NOMO-1 treated with DMSO at 0.1 percent for 48 hours (cell line): ENCODE measurements at regions not wholly inside any gene's neighbourhood (a gene's known extent, or its start where the extent isn't known, plus 50 kb on each side); places are given as distances from the start of the nearest gene placed in this dataset.
"Not testable (repeated sequence)": the region's sequence is repeated elsewhere in the genome, so short reads cannot be mapped to it uniquely, and the experiment has no call there.

Source experiments
- DNase-seq: peaks from one replicate; lab custom pipeline; 2025; ENCODE audit not compliant: unreplicated experiment; lab: John Stamatoyannopoulos, UW

DNA sequence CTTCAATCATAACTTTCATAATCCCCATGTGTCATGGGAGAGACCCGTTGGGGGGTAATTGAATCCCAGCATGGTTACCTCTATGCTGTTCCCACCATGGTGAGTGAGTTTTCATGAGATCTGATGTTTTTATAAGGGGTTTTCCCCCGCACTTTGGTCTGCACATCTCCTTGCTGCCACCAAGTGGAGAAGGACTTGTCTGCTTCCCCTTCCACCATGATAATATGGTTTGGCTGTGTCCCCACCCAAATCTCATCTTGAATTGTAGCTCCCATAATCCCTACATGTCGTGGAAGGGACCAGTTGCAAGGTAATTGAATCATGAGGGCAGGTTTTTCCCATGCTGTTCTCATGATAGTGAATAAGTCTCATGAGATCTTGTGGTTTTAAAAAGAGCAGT, 524.9 kb downstream of the SLITRK5 start:
- no peak for DNase-seq

DNA sequence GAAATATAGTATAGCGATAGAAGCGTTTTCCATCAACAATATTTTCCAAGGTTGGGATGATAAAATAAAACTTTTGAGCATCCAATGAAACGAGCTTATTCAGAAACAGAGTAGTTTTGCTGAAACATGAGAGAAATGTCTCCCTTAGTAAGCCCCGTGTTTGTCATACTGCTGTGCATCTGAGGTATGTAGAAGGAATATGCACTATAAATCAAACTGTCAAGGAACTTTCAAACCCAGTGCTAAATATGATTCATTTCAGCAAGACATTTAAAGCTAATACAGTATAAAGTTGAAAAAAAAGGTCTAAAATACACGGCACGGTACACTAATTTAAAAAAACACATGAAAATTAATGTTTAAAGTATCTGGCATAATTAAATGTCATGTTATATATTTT, 546.2 kb downstream of the SLITRK5 start:
- DNase-seq = no peak

DNA sequence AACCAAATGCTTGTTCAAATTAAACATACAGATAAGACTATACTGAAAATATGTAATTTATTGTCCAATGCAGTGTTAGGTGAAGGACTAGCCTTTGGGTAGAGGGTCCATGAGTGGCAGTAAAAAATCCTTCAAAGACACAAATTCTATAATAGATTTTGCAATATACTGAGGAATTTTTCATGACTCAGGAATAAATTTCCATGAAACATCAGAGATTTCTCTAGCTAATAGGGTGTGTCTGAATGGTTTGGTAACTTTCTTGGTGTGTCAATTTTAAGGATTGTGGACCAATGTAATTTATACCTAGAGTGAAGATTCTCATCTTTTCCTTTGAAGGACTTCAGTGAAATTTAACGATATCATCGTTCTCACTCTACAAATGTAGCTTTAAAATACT, 546.7 kb downstream of the SLITRK5 start:
- DNase-seq = no peak

DNA sequence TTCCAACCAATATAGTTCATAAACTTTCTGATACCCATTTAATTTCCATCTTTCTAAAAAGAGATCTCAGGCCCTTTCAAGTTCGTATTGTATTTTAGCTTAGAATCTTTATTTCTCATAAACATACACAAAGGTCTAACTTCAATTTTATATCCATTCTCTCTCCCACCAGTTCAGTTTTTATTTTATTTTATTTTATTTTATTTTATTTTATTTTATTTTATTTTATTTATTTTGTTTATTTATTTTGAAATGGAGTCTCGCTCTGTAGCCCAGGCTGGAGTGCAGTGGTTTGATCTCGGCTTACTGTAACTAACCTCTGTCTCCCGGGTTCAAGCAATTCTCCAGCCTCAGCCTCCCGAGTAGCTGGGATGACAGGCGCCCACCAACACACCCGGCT, 552.8 kb downstream of the SLITRK5 start:
- DNase-seq = no peak

DNA sequence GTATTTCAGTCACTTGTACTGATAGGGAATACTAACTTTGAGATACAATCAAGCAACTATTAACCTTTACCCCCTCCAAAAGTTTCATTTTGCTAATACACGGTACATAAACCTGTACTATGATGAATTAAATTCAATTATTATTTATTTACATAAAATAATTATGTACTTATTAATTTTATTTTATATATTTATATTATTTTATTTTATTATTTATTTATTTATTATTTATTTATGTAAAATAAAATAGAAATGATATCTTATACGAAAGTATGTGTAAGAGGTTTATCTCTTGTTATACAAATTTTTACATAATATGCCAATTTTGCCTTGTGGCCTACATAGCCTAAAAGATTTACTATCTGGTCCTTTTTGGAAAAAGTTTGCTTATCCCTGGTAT, 564.3 kb downstream of the SLITRK5 start:
- DNase-seq = no peak

DNA sequence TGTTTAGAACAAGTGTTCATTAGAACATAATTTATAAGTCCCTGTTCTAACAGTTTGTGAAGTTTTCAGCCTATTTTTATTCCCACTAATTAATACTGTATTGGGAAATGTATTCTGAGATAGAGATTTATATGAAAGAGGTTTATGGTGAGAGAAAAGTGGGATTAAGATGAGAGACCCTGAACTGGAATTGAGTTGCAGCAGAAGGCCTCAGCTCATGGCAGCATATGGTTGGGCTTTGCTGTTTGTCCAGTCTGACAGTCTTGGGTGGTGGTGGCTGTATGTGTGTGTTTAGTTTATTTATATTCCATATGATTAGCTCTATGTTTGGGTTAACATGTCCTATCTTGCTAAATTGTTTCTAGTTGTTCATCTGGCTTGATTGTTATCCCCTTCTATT, 575.1 kb downstream of the SLITRK5 start:
- no peak for DNase-seq

DNA sequence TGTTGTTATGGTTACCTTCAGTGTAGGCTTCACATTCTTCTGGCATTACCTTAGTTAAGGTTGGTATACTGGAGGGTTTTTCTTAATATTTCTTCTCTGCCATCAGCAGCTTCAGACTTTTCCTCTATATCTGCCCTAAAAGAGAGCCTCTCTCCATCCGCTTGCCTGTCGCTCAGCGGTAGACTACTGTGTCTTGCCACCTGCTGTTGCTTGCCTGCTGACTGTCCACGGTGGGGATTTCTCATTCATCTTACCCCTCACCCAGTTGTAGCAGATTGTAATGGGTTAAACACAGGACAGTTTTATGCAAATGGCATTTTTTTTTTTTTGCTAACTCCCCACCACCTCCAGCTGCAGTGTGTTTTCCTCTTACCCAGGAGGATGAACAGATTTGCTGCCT, 577.2 kb downstream of the SLITRK5 start:
- DNase-seq = no peak

DNA sequence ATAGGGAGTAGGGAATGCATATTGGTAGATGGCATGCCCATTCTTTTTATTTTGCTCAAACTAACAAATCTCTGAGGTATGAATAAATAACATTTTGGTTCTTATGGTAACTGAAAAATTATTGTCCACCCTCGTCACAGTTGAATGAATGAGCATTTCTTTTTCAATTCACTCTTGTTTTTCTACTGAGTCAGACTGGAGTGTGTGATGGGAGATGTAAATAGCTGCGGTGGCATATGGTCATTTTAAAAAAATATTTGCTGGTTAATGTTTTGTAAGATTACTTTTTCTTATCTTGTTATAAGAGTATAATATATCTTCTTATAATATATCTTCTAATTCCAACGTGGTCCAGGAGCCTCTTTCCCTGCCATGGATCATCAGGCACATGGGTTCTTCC, 586.5 kb downstream of the SLITRK5 start:
- no peak for DNase-seq

DNA sequence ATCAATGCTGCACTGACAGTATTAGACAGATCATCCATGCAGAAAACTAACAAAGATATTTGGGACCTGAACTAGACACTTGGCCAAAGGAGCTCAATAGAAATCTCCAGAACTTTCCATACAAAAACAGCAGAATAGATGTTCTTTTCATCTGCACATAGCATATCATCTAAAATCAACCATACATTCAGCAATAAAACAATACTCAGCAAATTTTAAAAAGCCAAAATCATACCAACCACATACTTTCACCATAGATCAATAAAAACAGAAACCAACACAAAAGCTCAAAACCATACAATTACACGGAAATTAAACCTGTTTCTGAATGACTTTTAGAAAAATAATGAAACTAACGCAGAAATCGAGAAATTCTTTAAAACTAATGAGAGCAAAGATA, 592.6 kb downstream of the SLITRK5 start:
- no peak for DNase-seq

DNA sequence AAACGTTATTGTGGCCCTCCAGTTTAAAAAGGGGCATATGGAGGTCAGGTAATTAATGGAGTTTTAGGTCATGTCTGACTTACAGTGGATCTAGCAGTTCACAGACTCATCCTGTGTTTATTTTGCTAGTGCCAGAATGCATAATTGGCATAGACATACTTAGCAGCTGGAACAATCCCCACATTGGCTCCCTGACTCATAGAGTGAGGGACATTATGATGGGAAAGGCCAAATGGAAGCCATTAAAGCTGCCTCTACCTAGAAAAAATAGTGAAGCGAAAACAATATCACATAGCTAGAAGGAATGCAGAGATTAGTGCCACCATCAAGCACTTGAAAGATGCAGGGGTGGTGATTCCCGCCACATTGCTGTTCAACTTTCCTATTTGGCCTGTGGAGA, 610.7 kb downstream of the SLITRK5 start:
- no peak for DNase-seq

DNA sequence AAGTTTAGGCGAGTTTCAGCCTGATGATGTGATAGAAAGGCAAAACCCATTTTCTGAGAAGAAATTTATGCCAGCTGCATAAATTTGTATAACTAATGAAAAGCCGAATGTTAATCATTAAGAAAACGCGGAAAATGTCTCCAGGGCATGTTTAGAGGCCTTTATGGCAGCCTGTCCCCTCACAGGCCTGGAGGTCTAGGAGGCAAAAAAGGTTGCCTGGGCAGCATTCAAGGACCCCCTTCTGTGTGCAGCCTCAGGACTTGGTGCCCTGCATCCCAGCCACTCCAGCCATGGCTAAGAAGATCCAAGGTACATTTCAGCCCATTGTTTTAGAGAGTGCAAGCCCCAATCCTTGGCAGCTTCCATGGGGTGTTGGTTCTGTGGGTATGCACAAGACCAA, 614.2 kb downstream of the SLITRK5 start:
- no peak for DNase-seq

DNA sequence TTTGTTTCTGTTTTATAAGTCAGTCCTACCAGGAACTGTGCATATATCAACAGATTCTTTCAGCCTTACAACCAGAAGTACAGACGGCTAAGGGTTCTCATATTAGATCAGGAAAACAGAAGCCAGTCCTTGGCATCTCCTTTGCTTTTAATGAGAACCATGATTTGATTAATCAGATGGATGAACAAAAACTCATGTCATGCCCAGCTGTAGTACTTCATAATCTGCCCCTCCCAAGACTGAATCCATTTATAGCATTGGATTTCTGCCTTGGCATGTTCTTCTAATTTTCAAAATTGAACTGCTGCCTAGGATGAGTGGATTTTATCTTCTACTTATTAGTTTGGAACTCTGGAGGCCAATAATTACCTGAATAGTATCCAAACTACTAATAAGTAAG, 617.2 kb downstream of the SLITRK5 start:
- DNase-seq = no peak

DNA sequence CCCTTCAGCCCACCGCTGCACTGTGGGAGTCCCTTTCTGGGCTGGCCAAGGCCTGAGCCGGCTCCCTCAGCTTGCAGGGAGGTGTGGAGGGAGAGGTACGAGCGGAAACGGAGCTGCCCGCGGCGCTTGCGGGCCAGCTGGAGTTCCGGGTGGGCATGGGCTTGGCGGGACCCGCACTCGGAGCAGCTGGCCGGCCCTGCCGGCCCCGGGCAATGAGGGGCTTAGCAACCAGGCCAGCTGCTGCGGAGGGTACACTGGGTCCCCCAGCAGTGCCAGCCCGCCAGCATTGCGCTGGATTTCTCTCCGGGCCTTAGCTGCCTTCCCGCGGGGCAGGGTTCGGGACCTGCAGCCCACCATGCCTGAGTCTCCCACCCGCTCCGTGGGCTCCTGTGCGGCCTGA, 620.6 kb downstream of the SLITRK5 start:
- not testable (repeated sequence) for DNase-seq

DNA sequence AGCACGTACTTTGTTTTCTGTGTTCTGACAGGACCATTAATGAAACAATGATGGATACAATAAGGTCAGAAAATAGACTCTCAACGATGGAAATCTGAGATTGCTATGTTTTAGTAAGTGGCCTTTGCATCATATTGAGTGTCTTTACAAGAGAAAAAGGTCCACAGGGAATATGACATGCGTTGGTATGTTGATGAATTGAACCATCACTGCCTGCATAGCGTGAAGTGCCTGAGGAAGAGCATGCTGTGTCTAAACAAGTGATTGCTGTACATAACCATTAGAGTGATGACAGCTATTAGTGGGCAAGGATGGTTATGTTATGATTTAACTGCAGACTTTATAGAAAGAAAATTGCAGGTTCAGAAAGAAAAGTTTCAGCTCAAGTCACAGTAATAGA, 623.2 kb downstream of the SLITRK5 start:
- DNase-seq = no peak

DNA sequence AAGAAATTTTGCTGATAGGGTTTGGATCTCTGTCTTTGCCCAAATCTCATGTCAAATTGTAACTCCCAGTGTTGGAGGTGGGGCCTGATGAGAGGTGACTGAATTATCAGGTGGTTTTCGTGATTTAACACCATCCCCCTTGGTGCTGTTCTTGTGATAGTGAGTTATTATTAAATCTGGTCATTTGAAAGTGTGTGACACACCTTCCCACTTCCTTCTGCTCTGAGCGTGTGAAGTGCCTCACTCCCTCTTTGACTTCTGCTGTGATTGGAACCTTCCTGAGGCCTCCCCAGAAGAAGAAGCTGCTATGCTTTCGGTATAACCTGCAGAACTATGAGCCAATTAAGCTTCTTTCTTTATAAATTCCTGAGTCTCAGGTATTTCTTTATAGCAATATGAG, 632.0 kb downstream of the SLITRK5 start:
- no peak for DNase-seq

DNA sequence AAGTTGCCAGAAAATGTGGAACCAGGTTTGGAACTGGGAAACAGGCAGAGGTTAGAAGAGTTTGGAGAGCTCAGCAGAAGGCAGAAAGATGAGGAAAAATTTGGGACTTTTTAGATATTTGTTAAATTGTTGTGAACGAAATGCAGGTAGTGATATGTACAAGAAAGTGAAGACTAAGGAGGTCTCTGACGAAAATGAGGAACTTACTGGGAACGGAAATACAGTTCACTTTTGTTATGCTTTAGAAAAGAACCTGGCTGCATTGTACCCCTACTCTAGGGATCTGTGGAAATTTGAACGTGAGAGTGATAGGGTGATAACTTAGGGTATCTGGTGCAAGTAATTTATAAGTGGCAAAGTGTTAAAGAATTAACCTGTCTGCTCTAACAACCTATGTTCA, 632.4 kb downstream of the SLITRK5 start:
- peak; percentile 21 for DNase-seq

DNA sequence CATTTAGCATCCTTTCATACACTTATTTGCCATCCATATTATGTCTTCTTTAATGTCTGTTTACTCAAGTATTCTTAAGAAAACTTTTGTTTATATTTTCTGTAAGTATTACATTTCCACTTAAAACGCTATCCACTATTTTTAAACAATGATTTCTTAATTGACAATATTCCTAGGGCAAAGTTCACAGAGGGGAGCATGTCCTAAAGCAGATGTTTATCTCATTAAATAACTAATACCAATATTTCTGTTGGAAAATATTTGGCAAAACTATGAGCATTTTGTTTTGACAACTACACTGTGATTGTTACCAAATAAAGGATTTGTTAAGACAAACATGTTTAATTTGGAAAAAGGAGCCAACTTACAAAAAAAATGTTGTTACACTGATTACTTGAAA, 643.3 kb downstream of the SLITRK5 start:
- DNase-seq = no peak

DNA sequence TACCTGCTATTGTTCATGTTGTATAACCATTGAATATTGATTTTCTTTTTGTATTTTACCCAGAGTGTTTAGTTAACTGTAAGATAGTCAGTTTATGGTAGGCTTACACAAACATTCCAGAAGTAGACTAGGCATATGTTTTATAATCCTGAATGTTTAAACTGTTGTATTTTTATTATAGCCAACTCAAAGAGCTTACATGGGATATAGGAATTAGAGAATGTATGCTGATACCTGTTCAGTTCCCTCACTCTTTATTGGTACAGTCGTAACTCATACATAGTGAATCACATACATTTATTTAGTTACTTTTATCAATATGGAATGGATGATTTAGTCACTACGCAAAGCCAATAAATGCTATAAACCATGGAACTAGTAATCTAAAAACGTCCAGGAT, 657.9 kb downstream of the SLITRK5 start:
- no peak for DNase-seq

DNA sequence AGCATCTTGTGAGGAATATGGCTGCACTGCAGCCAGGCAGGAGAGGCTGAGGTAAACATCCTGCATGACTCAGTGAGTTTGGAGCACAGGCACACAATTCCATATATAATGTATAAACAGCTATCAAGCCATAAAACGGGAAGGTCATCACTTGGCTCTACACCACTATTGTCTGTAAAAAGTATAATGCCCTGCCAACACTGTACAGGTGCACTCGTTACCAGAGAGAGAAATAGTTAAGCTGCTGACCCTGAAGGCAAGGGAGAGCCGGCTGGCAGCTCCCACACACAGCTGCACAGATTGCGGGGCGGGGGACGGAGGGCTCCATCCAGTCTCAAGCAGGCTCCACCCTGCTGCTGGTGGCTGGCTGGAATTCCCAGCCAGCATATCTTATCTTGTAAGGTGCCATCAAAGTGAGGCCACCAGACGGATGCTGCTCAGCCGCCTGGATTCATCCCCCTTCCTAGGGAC, 668.1 kb downstream of the SLITRK5 start:
- DNase-seq = no peak

DNA sequence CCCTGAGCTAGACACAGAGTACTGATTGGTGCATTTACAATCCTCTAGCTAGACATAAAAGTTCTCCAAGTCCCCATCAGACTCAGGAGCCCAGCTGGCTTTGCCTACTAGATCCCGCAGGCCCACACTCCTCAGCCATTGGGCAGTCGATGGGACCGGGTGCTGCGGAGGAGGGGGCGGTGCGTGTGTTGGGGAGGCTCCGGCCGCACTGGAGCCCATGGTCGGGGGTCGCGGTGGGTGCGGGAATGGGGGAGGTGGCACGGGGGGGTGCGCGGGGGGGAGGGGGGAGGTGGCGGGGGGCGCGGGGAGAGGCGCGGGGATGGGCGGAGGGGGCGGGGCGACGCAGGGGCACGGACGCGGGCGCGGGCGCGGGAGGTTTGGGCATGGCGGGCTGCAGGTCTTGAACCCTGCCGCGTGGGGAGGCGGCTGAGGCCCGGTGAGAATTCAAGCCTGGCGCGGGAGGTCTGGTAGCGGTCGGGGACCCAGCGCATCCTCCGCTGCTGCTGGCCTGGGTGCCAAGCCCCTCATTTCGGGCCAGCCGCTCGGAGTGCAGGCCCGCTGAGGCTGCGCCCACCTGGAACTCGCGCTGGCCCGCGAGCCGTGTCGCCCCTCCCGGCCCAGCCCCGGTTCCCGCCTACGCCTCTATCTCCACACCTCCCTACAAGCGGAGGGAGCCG, 674.1 kb downstream of the SLITRK5 start:
- no peak for DNase-seq

DNA sequence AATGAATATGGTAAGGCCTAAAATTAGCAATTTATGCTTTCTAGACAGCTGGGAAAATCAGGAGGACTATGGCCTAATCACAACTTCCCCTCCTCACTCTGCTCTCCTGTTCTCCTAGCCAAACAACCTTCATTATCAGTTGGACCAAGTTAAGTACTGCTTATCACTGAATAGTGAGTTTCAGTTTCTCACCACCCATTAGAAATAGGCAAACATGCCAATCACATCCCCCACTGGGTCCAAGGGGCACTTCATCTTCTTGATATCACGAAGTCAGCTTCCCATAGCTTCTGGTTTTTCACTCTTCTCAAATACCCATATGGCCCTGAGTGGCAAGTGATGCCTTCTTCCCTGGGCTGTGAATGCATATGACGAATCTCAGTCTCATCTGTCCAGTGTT, 689.6 kb downstream of the SLITRK5 start:
- DNase-seq = no peak

DNA sequence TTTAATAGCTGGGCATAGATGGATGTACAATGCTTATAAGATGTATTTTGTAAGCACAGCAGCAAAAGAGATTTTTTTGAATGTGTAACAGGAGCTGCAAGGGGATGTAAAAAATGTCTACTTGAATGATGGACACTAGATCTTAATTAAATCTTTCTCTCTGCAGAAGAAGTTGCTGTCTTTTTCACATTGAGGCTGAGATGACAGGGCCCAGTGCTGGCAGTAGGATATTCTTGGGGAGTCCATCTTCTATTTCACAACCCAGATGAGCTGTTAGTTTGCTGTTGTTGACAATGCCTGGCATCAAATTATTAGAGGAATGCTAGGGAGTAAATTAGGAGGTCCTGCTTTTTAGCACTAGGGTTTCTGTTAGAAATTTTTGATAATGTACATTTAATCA, 698.7 kb downstream of the SLITRK5 start:
- no peak for DNase-seq

DNA sequence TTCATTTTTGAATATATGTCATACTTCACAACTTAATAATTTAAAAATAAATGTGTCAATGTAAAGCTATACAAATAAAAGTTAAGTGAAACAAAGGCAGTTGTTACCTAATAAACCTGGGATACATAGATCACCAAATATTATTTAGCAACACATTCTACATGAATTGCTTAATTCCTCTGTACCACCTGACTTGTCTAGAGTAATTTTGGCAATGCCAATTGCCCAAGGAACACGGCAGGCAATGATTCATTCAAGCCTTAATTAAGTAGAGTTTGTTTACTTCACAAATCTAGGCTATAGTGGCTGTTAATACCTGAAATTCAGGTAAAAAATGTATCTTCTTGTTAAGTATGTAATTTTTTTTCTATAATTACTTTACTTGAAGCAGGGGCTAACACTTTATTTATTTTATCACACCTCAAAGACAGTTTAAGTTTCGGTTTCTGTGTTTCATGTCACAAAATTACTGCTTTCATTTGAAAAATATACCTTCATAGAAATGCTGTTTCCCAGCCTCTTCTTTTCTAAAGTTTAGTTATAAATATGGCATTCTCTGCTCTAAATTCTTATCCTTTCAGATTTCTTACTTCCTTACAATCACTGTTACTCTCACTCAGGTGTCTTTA, 705.7 kb downstream of the SLITRK5 start:
- DNase-seq = peak; percentile 63
